ENCODE measurements at regions not wholly inside any gene's neighbourhood (a gene's known extent, or its start where the extent isn't known, plus 50 kb on each side); places are given as distances from the start of the nearest gene placed in this dataset.

- Histone ChIP-seq H4K20me1 (replicated peaks; ENCODE audit: insufficient read depth) (no peaks in the 10 kb centered on the region), H3K9me2 (ENCODE audit: insufficient read depth) (0 out of 2 replicates have a peak, but pooled peaks cover 10% of the 10 kb centered on the region), H3K4me2 (no peak overlapping the region), H3K79me2 (replicated peaks; ENCODE audit: insufficient read depth) (no peaks in the 10 kb centered on the region), H3K36me3 (ENCODE audit: insufficient read depth) (no peaks in the 10 kb centered on the region), H3K4me1 (ENCODE audit: insufficient read depth) (peaks cover 5% of the 10 kb centered on the region; the same call in 1 of the 2 replicates), H3K4me3 (no peak overlapping the region), H3K27me3 (ENCODE audit: insufficient read depth) (no peaks in the 10 kb centered on the region), H2AFZ (peak overlapping the region; percentile 73), H3F3A (replicated peaks; ENCODE audit: low read depth) (no peaks in the 10 kb centered on the region), H3K27ac (ENCODE audit: low read depth) (no peak overlapping the region)
- peaks cover 10% of the 10 kb centered on the region; the same call in 2 of the 3 replicates for H3K4me1 Mint-ChIP-seq
- DNase-seq (ENCODE audit: low spot score), result peak; percentile 16
- TF ChIP-seq CREB1 (CRISPR knock-in tag; IDR thresholded peaks at IDR 0.05; ENCODE audit: low read depth) (no peak), STAT1 (IDR thresholded peaks at IDR 0.05; ENCODE audit: unreplicated experiment) (no peak), NANOG (IDR thresholded peaks at IDR 0.05; ENCODE audit: borderline replicate concordance) (no peak), EZH2phosphoT487 (IDR thresholded peaks at IDR 0.05; ENCODE audit: unreplicated experiment) (no peak), ETS1 (IDR thresholded peaks at IDR 0.05) (no peak), ZNF114 (CRISPR knock-in tag; IDR thresholded peaks at IDR 0.05) (no peak), REST (IDR thresholded peaks at IDR 0.05; ENCODE audit: unreplicated experiment) (no peak), EZH2 (IDR thresholded peaks at IDR 0.05; ENCODE audit: low read depth, unreplicated experiment) (no peak), CTCF (conservative IDR thresholded peaks at IDR 0.05; ENCODE audit: low read depth in 2 of 2) (no peak), JUNB (IDR thresholded peaks at IDR 0.05; ENCODE audit: unreplicated experiment) (no peak), ZNF331 (CRISPR knock-in tag; IDR thresholded peaks at IDR 0.05; ENCODE audit: low read depth) (no peak), ZNF462 (CRISPR knock-in tag; IDR thresholded peaks at IDR 0.05) (no peak), POLR2AphosphoS5 (IDR thresholded peaks at IDR 0.05; ENCODE audit: low read depth) (no peak)
- H3K27ac Mint-ChIP-seq, result no peak overlapping the region
- no peak overlapping the region for H3K4me3 Mint-ChIP-seq
- no peak for ATAC-seq
- peaks cover 21% of the 10 kb centered on the region for H3K36me3 Mint-ChIP-seq (ENCODE audit: low read depth)
- H3K9me3 Mint-ChIP-seq, result peaks cover 27% of the 10 kb centered on the region
- H3K27me3 Mint-ChIP-seq (ENCODE audit: insufficient read depth, low read depth, poor library complexity), result no peaks in the 10 kb centered on the region
These were observed 175.8 kb upstream of the LYZL1 start for GRCh38 chr10:29112827-29113615.

Data from GM23338 (cell line).